Prostate gland (tissue), 2 donors: ENCODE measurements at regions not wholly inside any gene's neighbourhood (a gene's known extent, or its start where the extent isn't known, plus 50 kb on each side); places are given as distances from the start of the nearest gene placed in this dataset.

ENCODE experiments used
- CTCF ChIP-seq, 4 experiments: fragments of 200-600 bp in 2 of 4; fragments of 450-650 bp in 2 of 4; sonication (generic) in 2 of 4; IDR thresholded peaks; 1 replicate in 3 of 4; 2 replicates in 1 of 4; pipeline ENCODE4 v1.5.1; 2016 to 2019; ENCODE audit warnings: antibody characterized with exemption in 4 of 4, mild to moderate bottlenecking in 2 of 4, moderate library complexity in 2 of 4
- POLR2AphosphoS5 ChIP-seq: sonication (generic); formaldehyde crosslinking; IDR thresholded peaks from one replicate; pipeline ENCODE4 v1.6.1; 2017; ENCODE audit warnings: antibody characterized with exemption

GRCh38 chr5:63894690-63895089, 67.6 kb downstream of the HTR1A start:
- no peak for TF ChIP-seq CTCF (IDR thresholded peaks at IDR 0.05)
- TF ChIP-seq POLR2AphosphoS5: no peak
